ENCODE measurements at regions not wholly inside any gene's neighbourhood (a gene's known extent, or its start where the extent isn't known, plus 50 kb on each side); places are given as distances from the start of the nearest gene placed in this dataset.

DNA sequence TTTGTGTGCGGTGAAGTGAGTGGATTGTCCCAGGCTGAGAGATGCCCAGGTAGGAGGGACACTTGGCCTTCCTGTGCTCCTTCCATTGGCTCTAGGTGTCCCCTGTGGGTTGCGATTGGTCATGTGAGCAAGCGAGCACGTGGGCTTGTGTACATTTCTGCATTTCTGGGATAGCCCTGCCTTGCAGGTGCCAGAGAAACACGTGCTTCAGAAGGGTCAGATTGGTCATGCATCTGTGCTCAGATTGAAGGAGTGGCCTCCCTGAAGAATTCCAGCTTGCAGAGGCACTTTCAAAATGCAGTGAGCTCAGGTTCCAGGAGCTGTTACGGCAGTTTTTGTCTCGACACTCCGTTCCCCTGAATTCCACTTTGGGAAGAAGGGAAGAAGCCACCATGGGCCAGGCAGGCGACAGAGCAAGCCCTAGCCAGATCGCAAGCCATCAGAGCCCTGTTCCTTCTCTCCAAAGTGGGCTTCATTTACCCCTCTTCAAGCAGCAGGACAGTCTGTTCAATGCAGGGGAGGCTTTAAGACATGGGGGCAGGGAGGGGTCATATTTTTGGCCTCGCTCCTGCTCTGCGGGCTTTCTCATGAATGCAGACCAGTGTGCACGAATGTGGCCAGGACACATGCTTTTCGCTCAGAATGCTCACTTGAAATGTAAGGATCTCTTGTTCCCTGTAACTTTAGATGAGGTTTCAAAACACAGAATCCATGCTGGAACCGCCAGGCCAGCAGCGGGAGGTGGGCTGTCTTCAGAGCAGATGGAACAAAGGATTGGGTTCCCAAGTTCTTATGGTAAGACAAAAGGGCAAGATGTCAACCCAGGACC lies 78.6 kb upstream of the AKAP12 start (continued):
- TF ChIP-seq ZNF501 (CRISPR knock-in tag; IDR thresholded peaks at IDR 0.05) (0 out of 2 replicates have a peak, but pooled peaks have one; percentile 42), FOXA1 (IDR thresholded peaks at IDR 0.05) (no peak), FOXA1 (CRISPR knock-in tag; IDR thresholded peaks at IDR 0.05) (peak; percentile 93), SALL1 (CRISPR knock-in tag; IDR thresholded peaks at IDR 0.05) (peak; percentile 42; the same call in 1 of the 2 replicates), ZMYM3 (CRISPR knock-in tag; IDR thresholded peaks at IDR 0.05) (no peak), CCAR2 (optimal IDR thresholded peaks at IDR 0.05; ENCODE audit: low read depth, low read length) (no peak), ELF1 (CRISPR knock-in tag; IDR thresholded peaks at IDR 0.05) (no peak), NR3C1 (CRISPR knock-in tag; IDR thresholded peaks at IDR 0.05) (no peak), SRF (IDR thresholded peaks at IDR 0.05; ENCODE audit: low read depth, low read length) (no peak), ZNF577 (CRISPR knock-in tag; IDR thresholded peaks at IDR 0.05; ENCODE audit: borderline replicate concordance, low read depth) (no peak), RARA (CRISPR knock-in tag; IDR thresholded peaks at IDR 0.05) (0 out of 2 replicates have a peak, but pooled peaks have one; percentile 10), NFYB (CRISPR knock-in tag; IDR thresholded peaks at IDR 0.05) (peak; percentile 71), PHF20 (CRISPR knock-in tag; IDR thresholded peaks at IDR 0.05) (0 out of 2 replicates have a peak, but pooled peaks have one; percentile 51), MXD4 (CRISPR knock-in tag; IDR thresholded peaks at IDR 0.05) (peak; percentile 58; the same call in 1 of the 2 replicates), ZNF747 (CRISPR knock-in tag; IDR thresholded peaks at IDR 0.05; ENCODE audit: borderline replicate concordance) (no peak), RAD51 (IDR thresholded peaks at IDR 0.05; ENCODE audit: borderline replicate concordance) (peak; percentile 71), POGZ (CRISPR knock-in tag; IDR thresholded peaks at IDR 0.05) (peak; percentile 30; the same call in 1 of the 2 replicates), ZNF230 (CRISPR knock-in tag; IDR thresholded peaks at IDR 0.05) (no peak), KLF16 (CRISPR knock-in tag; IDR thresholded peaks at IDR 0.05) (no peak), FOXA3 (CRISPR knock-in tag; IDR thresholded peaks at IDR 0.05) (peak; percentile 72), NR2F6 (IDR thresholded peaks at IDR 0.05) (no peak), NR2F6 (CRISPR knock-in tag; IDR thresholded peaks at IDR 0.05) (peak; percentile 38; the same call in 1 of the 2 replicates)
- TF ChIP-seq, protein P1, sequence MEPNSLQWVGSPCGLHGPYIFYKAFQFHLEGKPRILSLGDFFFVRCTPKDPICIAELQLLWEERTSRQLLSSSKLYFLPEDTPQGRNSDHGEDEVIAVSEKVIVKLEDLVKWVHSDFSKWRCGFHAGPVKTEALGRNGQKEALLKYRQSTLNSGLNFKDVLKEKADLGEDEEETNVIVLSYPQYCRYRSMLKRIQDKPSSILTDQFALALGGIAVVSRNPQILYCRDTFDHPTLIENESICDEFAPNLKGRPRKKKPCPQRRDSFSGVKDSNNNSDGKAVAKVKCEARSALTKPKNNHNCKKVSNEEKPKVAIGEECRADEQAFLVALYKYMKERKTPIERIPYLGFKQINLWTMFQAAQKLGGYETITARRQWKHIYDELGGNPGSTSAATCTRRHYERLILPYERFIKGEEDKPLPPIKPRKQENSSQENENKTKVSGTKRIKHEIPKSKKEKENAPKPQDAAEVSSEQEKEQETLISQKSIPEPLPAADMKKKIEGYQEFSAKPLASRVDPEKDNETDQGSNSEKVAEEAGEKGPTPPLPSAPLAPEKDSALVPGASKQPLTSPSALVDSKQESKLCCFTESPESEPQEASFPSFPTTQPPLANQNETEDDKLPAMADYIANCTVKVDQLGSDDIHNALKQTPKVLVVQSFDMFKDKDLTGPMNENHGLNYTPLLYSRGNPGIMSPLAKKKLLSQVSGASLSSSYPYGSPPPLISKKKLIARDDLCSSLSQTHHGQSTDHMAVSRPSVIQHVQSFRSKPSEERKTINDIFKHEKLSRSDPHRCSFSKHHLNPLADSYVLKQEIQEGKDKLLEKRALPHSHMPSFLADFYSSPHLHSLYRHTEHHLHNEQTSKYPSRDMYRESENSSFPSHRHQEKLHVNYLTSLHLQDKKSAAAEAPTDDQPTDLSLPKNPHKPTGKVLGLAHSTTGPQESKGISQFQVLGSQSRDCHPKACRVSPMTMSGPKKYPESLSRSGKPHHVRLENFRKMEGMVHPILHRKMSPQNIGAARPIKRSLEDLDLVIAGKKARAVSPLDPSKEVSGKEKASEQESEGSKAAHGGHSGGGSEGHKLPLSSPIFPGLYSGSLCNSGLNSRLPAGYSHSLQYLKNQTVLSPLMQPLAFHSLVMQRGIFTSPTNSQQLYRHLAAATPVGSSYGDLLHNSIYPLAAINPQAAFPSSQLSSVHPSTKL (CRISPR knock-in tag; IDR thresholded peaks at IDR 0.05), result 0 out of 2 replicates have a peak, but pooled peaks have one; percentile 11
- TF ChIP-seq, protein P2, sequence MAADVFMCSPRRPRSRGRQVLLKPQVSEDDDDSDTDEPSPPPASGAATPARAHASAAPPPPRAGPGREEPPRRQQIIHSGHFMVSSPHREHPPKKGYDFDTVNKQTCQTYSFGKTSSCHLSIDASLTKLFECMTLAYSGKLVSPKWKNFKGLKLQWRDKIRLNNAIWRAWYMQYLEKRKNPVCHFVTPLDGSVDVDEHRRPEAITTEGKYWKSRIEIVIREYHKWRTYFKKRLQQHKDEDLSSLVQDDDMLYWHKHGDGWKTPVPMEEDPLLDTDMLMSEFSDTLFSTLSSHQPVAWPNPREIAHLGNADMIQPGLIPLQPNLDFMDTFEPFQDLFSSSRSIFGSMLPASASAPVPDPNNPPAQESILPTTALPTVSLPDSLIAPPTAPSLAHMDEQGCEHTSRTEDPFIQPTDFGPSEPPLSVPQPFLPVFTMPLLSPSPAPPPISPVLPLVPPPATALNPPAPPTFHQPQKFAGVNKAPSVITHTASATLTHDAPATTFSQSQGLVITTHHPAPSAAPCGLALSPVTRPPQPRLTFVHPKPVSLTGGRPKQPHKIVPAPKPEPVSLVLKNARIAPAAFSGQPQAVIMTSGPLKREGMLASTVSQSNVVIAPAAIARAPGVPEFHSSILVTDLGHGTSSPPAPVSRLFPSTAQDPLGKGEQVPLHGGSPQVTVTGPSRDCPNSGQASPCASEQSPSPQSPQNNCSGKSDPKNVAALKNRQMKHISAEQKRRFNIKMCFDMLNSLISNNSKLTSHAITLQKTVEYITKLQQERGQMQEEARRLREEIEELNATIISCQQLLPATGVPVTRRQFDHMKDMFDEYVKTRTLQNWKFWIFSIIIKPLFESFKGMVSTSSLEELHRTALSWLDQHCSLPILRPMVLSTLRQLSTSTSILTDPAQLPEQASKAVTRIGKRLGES (CRISPR knock-in tag; IDR thresholded peaks at IDR 0.05; ENCODE audit: borderline replicate concordance), result no peak
- TF ChIP-seq, protein P3, sequence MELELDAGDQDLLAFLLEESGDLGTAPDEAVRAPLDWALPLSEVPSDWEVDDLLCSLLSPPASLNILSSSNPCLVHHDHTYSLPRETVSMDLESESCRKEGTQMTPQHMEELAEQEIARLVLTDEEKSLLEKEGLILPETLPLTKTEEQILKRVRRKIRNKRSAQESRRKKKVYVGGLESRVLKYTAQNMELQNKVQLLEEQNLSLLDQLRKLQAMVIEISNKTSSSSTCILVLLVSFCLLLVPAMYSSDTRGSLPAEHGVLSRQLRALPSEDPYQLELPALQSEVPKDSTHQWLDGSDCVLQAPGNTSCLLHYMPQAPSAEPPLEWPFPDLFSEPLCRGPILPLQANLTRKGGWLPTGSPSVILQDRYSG (CRISPR knock-in tag; IDR thresholded peaks at IDR 0.05), result no peak

All from HepG2 (cell line).